Right lobe of liver (tissue), 6 donors: ENCODE measurements at regions not wholly inside any gene's neighbourhood (a gene's known extent, or its start where the extent isn't known, plus 50 kb on each side); places are given as distances from the start of the nearest gene placed in this dataset.

ENCODE experiments used
- ATAC-seq, 4 donors: fragments of 200-7000 bp; cut with Tn5 transposase; one replicate each; pipeline ENCODE4 v1.9.1; 2020; ENCODE audit warnings: mild to moderate bottlenecking in 4 of 4, moderate library complexity in 4 of 4
- DNase-seq, 3 donors: peaks; one replicate each; pipeline ENCODE4 v3.0.0-alpha.2; 2020
- H3K27ac ChIP-seq, 3 donors: fragments of 200-600 bp; one replicate each; pipeline ENCODE4 v1.8.0; 2022
- H3K27me3 ChIP-seq, 2 donors: fragments of 200-600 bp; one replicate each; pipeline ENCODE4 v1.8.0; 2022
- H3K36me3 ChIP-seq, 4 donors: fragments of 200-600 bp; sonication (generic) in 1 of 4; one replicate each; pipeline versions ENCODE4 v1.5.1 to v1.8.0; 2017 to 2022; ENCODE audit warnings: control low read depth in 1 of 4
- H3K4me1 ChIP-seq, 4 donors: fragments of 200-600 bp; sonication (generic) in 1 of 4; one replicate each; pipeline versions ENCODE4 v1.5.1 to v1.8.0; 2017 to 2022; ENCODE audit warnings: control low read depth in 1 of 4
- H3K4me3 ChIP-seq, 3 donors: fragments of 200-600 bp; one replicate each; pipeline ENCODE4 v1.8.0; 2022
- H3K9me3 ChIP-seq, 4 donors: fragments of 200-600 bp; sonication (generic) in 1 of 4; one replicate each; pipeline versions ENCODE4 v1.5.1 to v1.8.0; 2017 to 2022; ENCODE audit warnings: control low read depth in 1 of 4
- CTCF ChIP-seq, 4 donors: fragments of 200-600 bp in 3 of 4; fragments of 450-650 bp in 1 of 4; IDR thresholded peaks; one replicate each; pipeline versions ENCODE4 v1.5.1 to v1.8.0; 2016 to 2022; ENCODE audit warnings: antibody characterized with exemption in 4 of 4, mild to moderate bottlenecking in 2 of 4
- POLR2A ChIP-seq: fragments of 450-650 bp; IDR thresholded peaks from one replicate; pipeline ENCODE4 v1.6.1; 2017; ENCODE audit warnings: antibody characterized with exemption, mild to moderate bottlenecking
- WGBS: methylation state at CpG from one replicate; pipeline ENCODE4 v1.1.6; 2018; ENCODE audit warnings: low coverage, low lambda C conversion rate; ENCODE audit not compliant: insufficient coverage; ENCODE audit errors: missing lambda C conversion rate; 5-methylcytosine and 5-hydroxymethylcytosine counted together
- intact Hi-C, 2 donors: fragments of 100-400 bp; cut with DNase I; formaldehyde crosslinking; loops; one replicate each; pipeline versions ENCODE4 v1.11.2 to v1.14.1; 2022
- donor health status: DM: no; HTN: yes; CAD: no.
- donor health status: DM: no; HTN: no; CAD: no.
- donor health status: DM: no; HTN: no; CAD: no.
- donor health status: DM: no; HTN: yes; CAD: no.
- donor health status: DM: no; HTN: yes; CAD: no.

GRCh38 chr19:31586282-31586681 is 237.0 kb upstream of the TSHZ3 start:
- peaks cover 0 to 5% of the 10 kb centered on the region in 2 donors for H3K27me3 ChIP-seq
- DNase-seq: no peak
- H3K36me3 ChIP-seq: no peaks in the 10 kb centered on the region
- H3K4me3 ChIP-seq: no peak overlapping the region
- no peak for ATAC-seq
- no peaks in the 10 kb centered on the region for H3K9me3 ChIP-seq
- 51% methylated on average over 3 of the region's 3 CpGs for WGBS
- H3K4me1 ChIP-seq: no peaks in the 10 kb centered on the region
- TF ChIP-seq CTCF (IDR thresholded peaks at IDR 0.05): no peak
- no peak for TF ChIP-seq POLR2A
- intact Hi-C loops: no loop called here
- no peak overlapping the region for H3K27ac ChIP-seq

GRCh38 chr19:31589109-31589508 is 239.9 kb upstream of the TSHZ3 start:
- H3K9me3 ChIP-seq: no peaks in the 10 kb centered on the region
- intact Hi-C loops: no loop called here
- H3K4me3 ChIP-seq: no peak overlapping the region
- no peaks in the 10 kb centered on the region for H3K36me3 ChIP-seq
- TF ChIP-seq CTCF (IDR thresholded peaks at IDR 0.05): no peak
- no peak for TF ChIP-seq POLR2A
- H3K27ac ChIP-seq: no peak overlapping the region
- H3K27me3 ChIP-seq: peaks cover 0 to 6% of the 10 kb centered on the region in 2 donors
- no peaks in the 10 kb centered on the region for H3K4me1 ChIP-seq
- DNase-seq (no peak), ATAC-seq (no peak)
- WGBS: 48% methylated on average over 3 of the region's 7 CpGs

- TF ChIP-seq POLR2A (no peak), CTCF (IDR thresholded peaks at IDR 0.05) (no peak)
- H3K9me3 ChIP-seq: no peaks in the 10 kb centered on the region
- 100% methylated on average over 1 of the region's 1 CpG for WGBS
- no peak overlapping the region for H3K4me3 ChIP-seq
- no peaks in the 10 kb centered on the region for H3K4me1 ChIP-seq
- DNase-seq (no peak), ATAC-seq (no peak)
- H3K36me3 ChIP-seq: no peaks in the 10 kb centered on the region
- peaks cover 0 to 4% of the 10 kb centered on the region in 2 donors for H3K27me3 ChIP-seq
- no peak overlapping the region for H3K27ac ChIP-seq
- intact Hi-C loops: no loop called here
Measured at GRCh38 chr19:31591258-31591657, 242.0 kb upstream of the TSHZ3 start.

- no peak for TF ChIP-seq CTCF (IDR thresholded peaks at IDR 0.05)
- TF ChIP-seq POLR2A: no peak
- DNase-seq (no peak), ATAC-seq (no peak)
- no peak overlapping the region for H3K27ac ChIP-seq
- no peaks in the 10 kb centered on the region for H3K9me3 ChIP-seq
- H3K4me1 ChIP-seq: no peaks in the 10 kb centered on the region
- no peak overlapping the region for H3K4me3 ChIP-seq
- WGBS: 87% methylated on average over 6 of the region's 14 CpGs
- peaks cover 0 to 4% of the 10 kb centered on the region in 2 donors for H3K27me3 ChIP-seq
- H3K36me3 ChIP-seq: no peaks in the 10 kb centered on the region
- intact Hi-C loops: no loop called here
Measured at GRCh38 chr19:31592456-31592855, 243.2 kb upstream of the TSHZ3 start.

- no peak for DNase-seq
- TF ChIP-seq POLR2A (no peak), CTCF (IDR thresholded peaks at IDR 0.05) (no peak)
- no peak overlapping the region for H3K27ac ChIP-seq
- WGBS: 49% methylated on average over 6 of the region's 6 CpGs
- intact Hi-C loops: no loop called here
- ATAC-seq: no peak
- H3K4me3 ChIP-seq: no peak overlapping the region
- no peaks in the 10 kb centered on the region for H3K4me1 ChIP-seq
- peaks cover 0 to 4% of the 10 kb centered on the region in 2 donors for H3K27me3 ChIP-seq
- H3K9me3 ChIP-seq: no peaks in the 10 kb centered on the region
- no peaks in the 10 kb centered on the region for H3K36me3 ChIP-seq
Measured at GRCh38 chr19:31594701-31595100, 245.5 kb upstream of the TSHZ3 start.
